Glutamatergic neuron (in vitro differentiated cells): ENCODE measurements at regions not wholly inside any gene's neighbourhood (a gene's known extent, or its start where the extent isn't known, plus 50 kb on each side); places are given as distances from the start of the nearest gene placed in this dataset.

ENCODE experiments used
- DNase-seq: peaks from one replicate; pipeline ENCODE4 v3.0.0; 2022
- H3K27ac Mint-ChIP-seq: one replicate; pipeline ENCODE4 v1.8.0; 2020; ENCODE audit warnings: mild to moderate bottlenecking, mixed read lengths, inconsistent platforms; ENCODE audit not compliant: unreplicated experiment
- H3K27me3 Mint-ChIP-seq: one replicate; pipeline ENCODE4 v1.8.0; 2020; ENCODE audit warnings: mild to moderate bottlenecking, moderate library complexity, mixed read lengths, inconsistent platforms; ENCODE audit not compliant: unreplicated experiment
- H3K36me3 Mint-ChIP-seq: one replicate; pipeline ENCODE4 v1.8.0; 2020; ENCODE audit warnings: mild to moderate bottlenecking, mixed read lengths, inconsistent platforms; ENCODE audit not compliant: unreplicated experiment
- H3K4me1 Mint-ChIP-seq: one replicate; pipeline ENCODE4 v1.8.0; 2020; ENCODE audit warnings: mild to moderate bottlenecking, low read depth, mixed read lengths, inconsistent platforms; ENCODE audit not compliant: unreplicated experiment
- H3K4me3 Mint-ChIP-seq: one replicate; pipeline ENCODE4 v1.8.0; 2020; ENCODE audit warnings: mild to moderate bottlenecking, mixed read lengths, inconsistent platforms; ENCODE audit not compliant: unreplicated experiment
- H3K9me3 Mint-ChIP-seq: one replicate; pipeline ENCODE4 v1.8.0; 2020; ENCODE audit warnings: mild to moderate bottlenecking, moderate library complexity, mixed read lengths, inconsistent platforms; ENCODE audit not compliant: unreplicated experiment
- CTCF ChIP-seq: fragments of 200-600 bp; sonication (generic); IDR thresholded peaks from one replicate; pipeline ENCODE4 v1.5.0; 2021; ENCODE audit not compliant: partially characterized antibody, unreplicated experiment

GRCh38 chr1:189496768-189497167, 980.9 kb downstream of the BRINP3 start:
- no peaks in the 10 kb centered on the region for H3K9me3 Mint-ChIP-seq
- no peak overlapping the region for H3K4me3 Mint-ChIP-seq
- H3K27ac Mint-ChIP-seq, result no peak overlapping the region
- no peaks in the 10 kb centered on the region for H3K27me3 Mint-ChIP-seq
- no peak for TF ChIP-seq CTCF
- H3K36me3 Mint-ChIP-seq, result no peaks in the 10 kb centered on the region
- no peaks in the 10 kb centered on the region for H3K4me1 Mint-ChIP-seq
- no peak for DNase-seq

- no peak overlapping the region for H3K4me3 Mint-ChIP-seq
- no peak overlapping the region for H3K27ac Mint-ChIP-seq
- TF ChIP-seq CTCF, result no peak
- DNase-seq, result no peak
- H3K27me3 Mint-ChIP-seq, result no peaks in the 10 kb centered on the region
- no peaks in the 10 kb centered on the region for H3K4me1 Mint-ChIP-seq
- H3K36me3 Mint-ChIP-seq, result no peaks in the 10 kb centered on the region
- H3K9me3 Mint-ChIP-seq, result no peaks in the 10 kb centered on the region
Measured at GRCh38 chr1:189499736-189500135, 977.9 kb downstream of the BRINP3 start.

GRCh38 chr1:189500778-189501177, 976.9 kb downstream of the BRINP3 start:
- no peaks in the 10 kb centered on the region for H3K4me1 Mint-ChIP-seq
- H3K36me3 Mint-ChIP-seq, result no peaks in the 10 kb centered on the region
- H3K9me3 Mint-ChIP-seq, result no peaks in the 10 kb centered on the region
- no peaks in the 10 kb centered on the region for H3K27me3 Mint-ChIP-seq
- no peak overlapping the region for H3K27ac Mint-ChIP-seq
- H3K4me3 Mint-ChIP-seq, result no peak overlapping the region
- TF ChIP-seq CTCF, result no peak
- no peak for DNase-seq

GRCh38 chr1:189510827-189511226, 966.8 kb downstream of the BRINP3 start:
- Mint-ChIP-seq H3K4me1 (peaks cover 3% of the 10 kb centered on the region), H3K9me3 (no peaks in the 10 kb centered on the region), H3K27ac (no peak overlapping the region), H3K4me3 (no peak overlapping the region), H3K27me3 (peaks cover 4% of the 10 kb centered on the region), H3K36me3 (no peaks in the 10 kb centered on the region)
- no peak for DNase-seq
- no peak for TF ChIP-seq CTCF

GRCh38 chr1:189513091-189513490, 964.6 kb downstream of the BRINP3 start:
- peaks cover 4% of the 10 kb centered on the region for H3K27me3 Mint-ChIP-seq
- H3K27ac Mint-ChIP-seq, result no peak overlapping the region
- TF ChIP-seq CTCF, result no peak
- H3K4me3 Mint-ChIP-seq, result no peak overlapping the region
- no peaks in the 10 kb centered on the region for H3K9me3 Mint-ChIP-seq
- H3K36me3 Mint-ChIP-seq, result no peaks in the 10 kb centered on the region
- DNase-seq, result peak; percentile 49
- H3K4me1 Mint-ChIP-seq, result peaks cover 3% of the 10 kb centered on the region
